NCI-H2029 treated with DMSO at 0.1 percent for 48 hours (cell line): ENCODE measurements at regions not wholly inside any gene's neighbourhood (a gene's known extent, or its start where the extent isn't known, plus 50 kb on each side); places are given as distances from the start of the nearest gene placed in this dataset.
"Not testable (repeated sequence)": the region's sequence is repeated elsewhere in the genome, so short reads cannot be mapped to it uniquely, and the experiment has no call there.

ENCODE experiments used
- DNase-seq: peaks from one replicate; lab custom pipeline; 2025; lab: John Stamatoyannopoulos, UW

- no peak for DNase-seq
Observed at GRCh38 chr3:166663194-166663593, 716.9 kb downstream of the ZBBX start.

- no peak for DNase-seq
Observed at GRCh38 chr3:166661621-166662020, 718.5 kb downstream of the ZBBX start.

- no peak for DNase-seq
Observed at GRCh38 chr3:166660962-166661361, 719.1 kb downstream of the ZBBX start.

GRCh38 chr3:166637984-166638530 lies 742.0 kb downstream of the ZBBX start:
- DNase-seq = no peak

- no peak for DNase-seq
Observed at GRCh38 chr3:166634091-166634746, 745.9 kb downstream of the ZBBX start.

GRCh38 chr3:166630190-166630589 lies 749.9 kb downstream of the ZBBX start:
- no peak for DNase-seq

- DNase-seq = no peak
Observed at GRCh38 chr3:166613365-166613764, 766.7 kb downstream of the ZBBX start.

GRCh38 chr3:166612761-166613160 lies 767.3 kb downstream of the ZBBX start:
- DNase-seq = not testable (repeated sequence)

- no peak for DNase-seq
Observed at GRCh38 chr3:166607933-166608521, 770.8 kb upstream of the BCHE start.

- DNase-seq = no peak
Observed at GRCh38 chr3:166606988-166607387, 769.8 kb upstream of the BCHE start.

- no peak for DNase-seq
Observed at GRCh38 chr3:166593776-166594175, 756.6 kb upstream of the BCHE start.

GRCh38 chr3:166582236-166582635 lies 745.0 kb upstream of the BCHE start:
- no peak for DNase-seq

- no peak for DNase-seq
Observed at GRCh38 chr3:166580561-166580960, 743.3 kb upstream of the BCHE start.

GRCh38 chr3:166575161-166575560 lies 737.9 kb upstream of the BCHE start:
- DNase-seq = no peak

GRCh38 chr3:166571686-166572085 lies 734.5 kb upstream of the BCHE start:
- not testable (repeated sequence) for DNase-seq

GRCh38 chr3:166570102-166570501 lies 732.9 kb upstream of the BCHE start:
- no peak for DNase-seq

GRCh38 chr3:166569589-166569988 lies 732.4 kb upstream of the BCHE start:
- no peak for DNase-seq

GRCh38 chr3:166560253-166560652 lies 723.0 kb upstream of the BCHE start:
- no peak for DNase-seq

- no peak for DNase-seq
Observed at GRCh38 chr3:166556955-166557354, 719.7 kb upstream of the BCHE start.

- no peak for DNase-seq
Observed at GRCh38 chr3:166554023-166554422, 716.8 kb upstream of the BCHE start.

- DNase-seq = no peak
Observed at GRCh38 chr3:166533740-166534139, 696.5 kb upstream of the BCHE start.

GRCh38 chr3:166531730-166532129 lies 694.5 kb upstream of the BCHE start:
- no peak for DNase-seq

GRCh38 chr3:166527325-166527724 lies 690.1 kb upstream of the BCHE start:
- no peak for DNase-seq

GRCh38 chr3:166526881-166527280 lies 689.7 kb upstream of the BCHE start:
- no peak for DNase-seq
